GM23338 (cell line): ENCODE measurements at regions not wholly inside any gene's neighbourhood (a gene's known extent, or its start where the extent isn't known, plus 50 kb on each side); places are given as distances from the start of the nearest gene placed in this dataset.

ENCODE experiments used
- POLR2AphosphoS5 ChIP-seq: IDR thresholded peaks from 2 replicates; pipeline ENCODE4 v1.6.1; 2016; ENCODE audit warnings: antibody characterized with exemption, low read depth
- TF ChIP-seq, protein P1 (sequence below): IDR thresholded peaks from one replicate; pipeline ENCODE4 v1.6.1; 2018; ENCODE audit warnings: antibody characterized with exemption; ENCODE audit not compliant: unreplicated experiment
- TF ChIP-seq, protein P2 (sequence below), 2 experiments: fragments of 200-600 bp in 1 of 2; sonication (generic) in 1 of 2; conservative IDR thresholded peaks; 2 replicates each; pipeline versions ENCODE4 v1.5.1 to v1.6.1; 2016 to 2017; ENCODE audit warnings: antibody characterized with exemption in 2 of 2, low read depth in 2 of 2, mild to moderate bottlenecking in 2 of 2, moderate library complexity in 1 of 2

DNA sequence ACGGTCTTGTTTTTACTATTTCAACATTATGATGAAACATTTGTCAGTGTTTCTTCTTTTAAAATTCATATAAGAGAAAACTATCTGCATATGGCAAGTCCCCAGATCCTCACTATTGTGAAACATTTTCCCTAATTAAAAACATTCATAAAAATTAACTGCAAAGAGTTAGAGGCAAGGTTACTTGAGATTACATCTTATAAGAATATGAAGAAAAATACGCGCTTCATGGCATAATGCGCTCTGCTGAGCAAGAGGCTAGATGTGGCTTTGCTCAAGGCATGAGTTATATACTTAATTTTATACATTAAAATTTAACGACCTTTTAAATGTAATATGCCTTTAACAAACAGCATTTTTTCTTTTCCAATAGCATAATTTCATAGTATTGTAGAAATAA, 166.4 kb upstream of the RPRM start:
- TF ChIP-seq, protein P1, sequence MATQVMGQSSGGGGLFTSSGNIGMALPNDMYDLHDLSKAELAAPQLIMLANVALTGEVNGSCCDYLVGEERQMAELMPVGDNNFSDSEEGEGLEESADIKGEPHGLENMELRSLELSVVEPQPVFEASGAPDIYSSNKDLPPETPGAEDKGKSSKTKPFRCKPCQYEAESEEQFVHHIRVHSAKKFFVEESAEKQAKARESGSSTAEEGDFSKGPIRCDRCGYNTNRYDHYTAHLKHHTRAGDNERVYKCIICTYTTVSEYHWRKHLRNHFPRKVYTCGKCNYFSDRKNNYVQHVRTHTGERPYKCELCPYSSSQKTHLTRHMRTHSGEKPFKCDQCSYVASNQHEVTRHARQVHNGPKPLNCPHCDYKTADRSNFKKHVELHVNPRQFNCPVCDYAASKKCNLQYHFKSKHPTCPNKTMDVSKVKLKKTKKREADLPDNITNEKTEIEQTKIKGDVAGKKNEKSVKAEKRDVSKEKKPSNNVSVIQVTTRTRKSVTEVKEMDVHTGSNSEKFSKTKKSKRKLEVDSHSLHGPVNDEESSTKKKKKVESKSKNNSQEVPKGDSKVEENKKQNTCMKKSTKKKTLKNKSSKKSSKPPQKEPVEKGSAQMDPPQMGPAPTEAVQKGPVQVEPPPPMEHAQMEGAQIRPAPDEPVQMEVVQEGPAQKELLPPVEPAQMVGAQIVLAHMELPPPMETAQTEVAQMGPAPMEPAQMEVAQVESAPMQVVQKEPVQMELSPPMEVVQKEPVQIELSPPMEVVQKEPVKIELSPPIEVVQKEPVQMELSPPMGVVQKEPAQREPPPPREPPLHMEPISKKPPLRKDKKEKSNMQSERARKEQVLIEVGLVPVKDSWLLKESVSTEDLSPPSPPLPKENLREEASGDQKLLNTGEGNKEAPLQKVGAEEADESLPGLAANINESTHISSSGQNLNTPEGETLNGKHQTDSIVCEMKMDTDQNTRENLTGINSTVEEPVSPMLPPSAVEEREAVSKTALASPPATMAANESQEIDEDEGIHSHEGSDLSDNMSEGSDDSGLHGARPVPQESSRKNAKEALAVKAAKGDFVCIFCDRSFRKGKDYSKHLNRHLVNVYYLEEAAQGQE: no peak
- TF ChIP-seq, protein P2, sequence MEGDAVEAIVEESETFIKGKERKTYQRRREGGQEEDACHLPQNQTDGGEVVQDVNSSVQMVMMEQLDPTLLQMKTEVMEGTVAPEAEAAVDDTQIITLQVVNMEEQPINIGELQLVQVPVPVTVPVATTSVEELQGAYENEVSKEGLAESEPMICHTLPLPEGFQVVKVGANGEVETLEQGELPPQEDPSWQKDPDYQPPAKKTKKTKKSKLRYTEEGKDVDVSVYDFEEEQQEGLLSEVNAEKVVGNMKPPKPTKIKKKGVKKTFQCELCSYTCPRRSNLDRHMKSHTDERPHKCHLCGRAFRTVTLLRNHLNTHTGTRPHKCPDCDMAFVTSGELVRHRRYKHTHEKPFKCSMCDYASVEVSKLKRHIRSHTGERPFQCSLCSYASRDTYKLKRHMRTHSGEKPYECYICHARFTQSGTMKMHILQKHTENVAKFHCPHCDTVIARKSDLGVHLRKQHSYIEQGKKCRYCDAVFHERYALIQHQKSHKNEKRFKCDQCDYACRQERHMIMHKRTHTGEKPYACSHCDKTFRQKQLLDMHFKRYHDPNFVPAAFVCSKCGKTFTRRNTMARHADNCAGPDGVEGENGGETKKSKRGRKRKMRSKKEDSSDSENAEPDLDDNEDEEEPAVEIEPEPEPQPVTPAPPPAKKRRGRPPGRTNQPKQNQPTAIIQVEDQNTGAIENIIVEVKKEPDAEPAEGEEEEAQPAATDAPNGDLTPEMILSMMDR (conservative IDR thresholded peaks at IDR 0.05; ENCODE audit: low read depth in 2 of 2): no peak
- no peak for TF ChIP-seq POLR2AphosphoS5
